GM12878 (cell line): ENCODE measurements at regions not wholly inside any gene's neighbourhood (a gene's known extent, or its start where the extent isn't known, plus 50 kb on each side); places are given as distances from the start of the nearest gene placed in this dataset.

Experiments
- JUND ChIP-seq: IDR thresholded peaks from 2 replicates; pipeline ENCODE4 v1.6.1; 2012; ENCODE audit warnings: low read depth, mild to moderate bottlenecking, low read length, improper control_type of control experiment, moderate library complexity
- TF ChIP-seq, protein P1 (sequence below), 3 experiments: IDR thresholded peaks in 2 of 3; conservative IDR thresholded peaks in 1 of 3; 2 replicates each; pipeline ENCODE4 v1.5.1; 2011; ENCODE audit warnings: low read depth in 3 of 3, low read length in 3 of 3, mild to moderate bottlenecking in 3 of 3, control low read depth in 2 of 3, moderate library complexity in 2 of 3, inconsistent platforms in 1 of 3, mixed read lengths in 1 of 3; ENCODE audit not compliant: control insufficient read depth in 2 of 3, insufficient read depth in 1 of 3; ENCODE audit errors: extremely low read depth in 1 of 3

DNA sequence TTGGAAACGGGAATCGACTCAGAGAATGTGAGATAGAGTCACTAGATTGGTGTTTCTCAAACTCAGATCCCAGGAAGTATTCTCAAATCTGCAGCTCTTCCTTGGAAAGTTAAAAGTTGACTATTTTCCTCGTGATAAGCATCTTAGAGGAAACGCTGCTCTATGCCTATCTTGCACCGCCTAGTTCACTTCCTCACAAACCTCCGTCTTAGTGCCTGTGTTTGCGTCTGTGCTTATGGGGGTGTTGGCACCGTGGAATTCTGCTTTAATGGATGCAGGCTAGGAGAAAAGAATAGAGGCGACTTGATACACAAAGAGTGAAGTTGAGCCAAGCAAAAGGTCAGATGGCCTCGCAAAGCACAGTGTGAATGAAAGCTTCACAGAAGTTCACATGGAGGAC is 255.3 kb upstream of the ID2 start:
- TF ChIP-seq, protein P1, sequence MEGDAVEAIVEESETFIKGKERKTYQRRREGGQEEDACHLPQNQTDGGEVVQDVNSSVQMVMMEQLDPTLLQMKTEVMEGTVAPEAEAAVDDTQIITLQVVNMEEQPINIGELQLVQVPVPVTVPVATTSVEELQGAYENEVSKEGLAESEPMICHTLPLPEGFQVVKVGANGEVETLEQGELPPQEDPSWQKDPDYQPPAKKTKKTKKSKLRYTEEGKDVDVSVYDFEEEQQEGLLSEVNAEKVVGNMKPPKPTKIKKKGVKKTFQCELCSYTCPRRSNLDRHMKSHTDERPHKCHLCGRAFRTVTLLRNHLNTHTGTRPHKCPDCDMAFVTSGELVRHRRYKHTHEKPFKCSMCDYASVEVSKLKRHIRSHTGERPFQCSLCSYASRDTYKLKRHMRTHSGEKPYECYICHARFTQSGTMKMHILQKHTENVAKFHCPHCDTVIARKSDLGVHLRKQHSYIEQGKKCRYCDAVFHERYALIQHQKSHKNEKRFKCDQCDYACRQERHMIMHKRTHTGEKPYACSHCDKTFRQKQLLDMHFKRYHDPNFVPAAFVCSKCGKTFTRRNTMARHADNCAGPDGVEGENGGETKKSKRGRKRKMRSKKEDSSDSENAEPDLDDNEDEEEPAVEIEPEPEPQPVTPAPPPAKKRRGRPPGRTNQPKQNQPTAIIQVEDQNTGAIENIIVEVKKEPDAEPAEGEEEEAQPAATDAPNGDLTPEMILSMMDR (IDR thresholded peaks at IDR 0.05 in 2 of 3, conservative IDR thresholded peaks at IDR 0.05 in 1 of 3; ENCODE audit: control insufficient read depth in 2 of 3, extremely low read depth in 1 of 3, insufficient read depth in 1 of 3, low read depth in 3 of 3, low read length in 3 of 3): no peak
- TF ChIP-seq JUND: no peak
